HFF-Myc (cell line): ENCODE measurements at regions not wholly inside any gene's neighbourhood (a gene's known extent, or its start where the extent isn't known, plus 50 kb on each side); places are given as distances from the start of the nearest gene placed in this dataset.

ENCODE experiments used
- DNase-seq: peaks from one replicate; pipeline ENCODE4 v3.0.0-alpha.2; 2011; ENCODE audit warnings: low read depth; ENCODE audit errors: extremely low read depth
- H3K4me3 ChIP-seq: replicated peaks from 2 replicates; pipeline ENCODE4 v1.5.1; 2011; ENCODE audit warnings: low read depth, mild to moderate bottlenecking, control low read depth, low read length
- TF ChIP-seq, protein P1 (sequence below): IDR thresholded peaks from 2 replicates; pipeline ENCODE4 v1.5.1; 2012; ENCODE audit warnings: mild to moderate bottlenecking, low read depth, low read length, control low read depth; ENCODE audit errors: missing control alignments

- DNase-seq: no peak
These were observed 348.3 kb downstream of the BMP4 start for GRCh38 chr14:53608369-53608768.

DNA sequence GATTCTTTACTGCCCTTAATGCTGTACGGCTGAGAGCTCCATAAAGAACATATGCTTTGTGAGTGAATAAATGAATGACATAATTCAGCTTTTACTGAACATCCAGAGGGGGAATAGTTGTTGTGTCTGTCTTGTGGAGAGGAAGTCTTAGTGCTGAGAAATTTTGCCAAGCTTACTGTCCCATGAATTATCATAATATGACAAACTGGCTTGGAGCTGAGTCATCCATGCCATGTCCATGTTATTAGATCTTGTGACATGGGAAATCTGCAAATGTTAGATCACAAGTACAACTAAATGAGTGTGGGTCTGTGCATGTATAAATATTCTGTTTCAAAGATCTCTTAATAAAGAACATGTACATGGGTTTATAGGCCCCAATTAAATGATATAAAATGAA, 350.4 kb downstream of the BMP4 start:
- TF ChIP-seq, protein P1, sequence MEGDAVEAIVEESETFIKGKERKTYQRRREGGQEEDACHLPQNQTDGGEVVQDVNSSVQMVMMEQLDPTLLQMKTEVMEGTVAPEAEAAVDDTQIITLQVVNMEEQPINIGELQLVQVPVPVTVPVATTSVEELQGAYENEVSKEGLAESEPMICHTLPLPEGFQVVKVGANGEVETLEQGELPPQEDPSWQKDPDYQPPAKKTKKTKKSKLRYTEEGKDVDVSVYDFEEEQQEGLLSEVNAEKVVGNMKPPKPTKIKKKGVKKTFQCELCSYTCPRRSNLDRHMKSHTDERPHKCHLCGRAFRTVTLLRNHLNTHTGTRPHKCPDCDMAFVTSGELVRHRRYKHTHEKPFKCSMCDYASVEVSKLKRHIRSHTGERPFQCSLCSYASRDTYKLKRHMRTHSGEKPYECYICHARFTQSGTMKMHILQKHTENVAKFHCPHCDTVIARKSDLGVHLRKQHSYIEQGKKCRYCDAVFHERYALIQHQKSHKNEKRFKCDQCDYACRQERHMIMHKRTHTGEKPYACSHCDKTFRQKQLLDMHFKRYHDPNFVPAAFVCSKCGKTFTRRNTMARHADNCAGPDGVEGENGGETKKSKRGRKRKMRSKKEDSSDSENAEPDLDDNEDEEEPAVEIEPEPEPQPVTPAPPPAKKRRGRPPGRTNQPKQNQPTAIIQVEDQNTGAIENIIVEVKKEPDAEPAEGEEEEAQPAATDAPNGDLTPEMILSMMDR: no peak
- H3K4me3 ChIP-seq: no peak overlapping the region
- DNase-seq: no peak

More at GRCh38 chr14:53608369-53608768, 348.3 kb downstream of the BMP4 start:
- H3K4me3 ChIP-seq: no peak overlapping the region
- TF ChIP-seq, protein P1: no peak

GRCh38 chr14:53605562-53605961, 351.1 kb downstream of the BMP4 start:
- no peak overlapping the region for H3K4me3 ChIP-seq
- DNase-seq: no peak
- TF ChIP-seq, protein P1: no peak

GRCh38 chr14:53603994-53604393, 352.6 kb downstream of the BMP4 start:
- no peak overlapping the region for H3K4me3 ChIP-seq
- TF ChIP-seq, protein P1: no peak
- DNase-seq: no peak

- no peak overlapping the region for H3K4me3 ChIP-seq
- TF ChIP-seq, protein P1: no peak
These were observed 355.2 kb downstream of the BMP4 start for GRCh38 chr14:53601409-53601808.

DNA sequence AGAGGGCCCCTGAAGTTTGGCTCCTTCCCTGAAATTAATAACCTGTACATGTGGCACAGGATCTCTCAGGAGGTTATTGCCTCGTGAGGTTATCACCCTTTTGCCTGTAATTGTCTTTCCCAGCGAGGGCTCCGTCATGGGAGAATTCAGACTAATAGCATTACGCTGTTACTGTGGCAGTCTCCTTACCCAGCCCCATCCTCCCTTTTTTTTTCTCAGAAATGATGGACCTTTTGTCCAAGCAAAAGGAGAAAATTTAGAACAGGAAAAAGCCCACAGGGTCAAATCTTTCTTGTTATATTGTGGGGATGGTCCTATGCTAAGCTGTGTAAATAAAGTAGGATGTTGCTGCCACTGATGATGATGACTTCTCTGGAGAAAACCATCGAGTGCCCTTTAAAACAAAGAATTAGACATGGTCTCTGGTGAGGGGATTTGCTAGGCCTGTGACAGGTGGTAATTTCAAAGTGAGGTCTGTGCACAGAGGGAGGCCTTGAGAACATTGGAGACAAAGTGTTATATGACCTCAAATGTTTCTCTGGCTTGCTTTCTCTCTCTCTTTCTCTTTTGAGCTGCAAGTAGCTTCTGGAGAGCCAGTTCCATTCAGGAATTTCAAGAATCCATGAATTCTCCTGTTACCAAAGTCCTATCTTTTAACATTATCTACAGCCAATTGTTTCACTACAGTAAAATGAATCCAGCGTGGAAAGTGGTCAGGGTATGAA, 357.2 kb downstream of the BMP4 start:
- DNase-seq: no peak
- H3K4me3 ChIP-seq: no peak overlapping the region
- TF ChIP-seq, protein P1: no peak

More at GRCh38 chr14:53601409-53601808, 355.2 kb downstream of the BMP4 start:
- no peak for DNase-seq
